ENCODE measurements at regions not wholly inside any gene's neighbourhood (a gene's known extent, or its start where the extent isn't known, plus 50 kb on each side); places are given as distances from the start of the nearest gene placed in this dataset.

DNA sequence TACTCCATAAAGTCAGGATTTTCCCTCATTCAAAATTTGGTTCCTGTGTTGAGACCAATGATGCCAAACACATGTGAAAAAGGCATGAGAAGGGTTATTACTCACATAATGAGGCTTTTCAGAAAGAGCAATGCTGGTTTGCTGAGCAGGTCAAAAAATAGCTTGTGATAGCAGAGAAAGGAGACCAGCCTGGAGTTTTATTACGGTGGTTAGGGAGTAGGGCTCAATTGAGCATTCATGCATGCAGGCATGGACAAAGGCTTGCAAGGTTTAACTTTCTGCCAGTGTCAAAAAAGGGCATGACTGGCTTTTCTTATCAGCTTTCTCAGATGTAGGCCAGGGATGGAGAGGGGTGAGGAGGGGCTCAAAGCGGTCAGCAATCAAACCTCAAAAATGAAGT, 628.3 kb downstream of the DNAH5 start (continued):
- TF ChIP-seq, protein P1, sequence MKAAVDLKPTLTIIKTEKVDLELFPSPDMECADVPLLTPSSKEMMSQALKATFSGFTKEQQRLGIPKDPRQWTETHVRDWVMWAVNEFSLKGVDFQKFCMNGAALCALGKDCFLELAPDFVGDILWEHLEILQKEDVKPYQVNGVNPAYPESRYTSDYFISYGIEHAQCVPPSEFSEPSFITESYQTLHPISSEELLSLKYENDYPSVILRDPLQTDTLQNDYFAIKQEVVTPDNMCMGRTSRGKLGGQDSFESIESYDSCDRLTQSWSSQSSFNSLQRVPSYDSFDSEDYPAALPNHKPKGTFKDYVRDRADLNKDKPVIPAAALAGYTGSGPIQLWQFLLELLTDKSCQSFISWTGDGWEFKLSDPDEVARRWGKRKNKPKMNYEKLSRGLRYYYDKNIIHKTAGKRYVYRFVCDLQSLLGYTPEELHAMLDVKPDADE (IDR thresholded peaks at IDR 0.05): no peak
- TF ChIP-seq EZH2 (IDR thresholded peaks at IDR 0.05; ENCODE audit: low read depth, unreplicated experiment): no peak
- TF ChIP-seq STAT1 (IDR thresholded peaks at IDR 0.05; ENCODE audit: unreplicated experiment): no peak
- TF ChIP-seq ZNF331 (CRISPR knock-in tag; IDR thresholded peaks at IDR 0.05; ENCODE audit: low read depth): no peak
- no peak for TF ChIP-seq EZH2phosphoT487 (IDR thresholded peaks at IDR 0.05; ENCODE audit: unreplicated experiment)
- no peak for TF ChIP-seq CREB1 (CRISPR knock-in tag; IDR thresholded peaks at IDR 0.05; ENCODE audit: low read depth)
- no peak for TF ChIP-seq JUNB (IDR thresholded peaks at IDR 0.05; ENCODE audit: unreplicated experiment)
- no peak for TF ChIP-seq NANOG (IDR thresholded peaks at IDR 0.05; ENCODE audit: borderline replicate concordance)
- no peak for TF ChIP-seq ZNF114 (CRISPR knock-in tag; IDR thresholded peaks at IDR 0.05)

DNA sequence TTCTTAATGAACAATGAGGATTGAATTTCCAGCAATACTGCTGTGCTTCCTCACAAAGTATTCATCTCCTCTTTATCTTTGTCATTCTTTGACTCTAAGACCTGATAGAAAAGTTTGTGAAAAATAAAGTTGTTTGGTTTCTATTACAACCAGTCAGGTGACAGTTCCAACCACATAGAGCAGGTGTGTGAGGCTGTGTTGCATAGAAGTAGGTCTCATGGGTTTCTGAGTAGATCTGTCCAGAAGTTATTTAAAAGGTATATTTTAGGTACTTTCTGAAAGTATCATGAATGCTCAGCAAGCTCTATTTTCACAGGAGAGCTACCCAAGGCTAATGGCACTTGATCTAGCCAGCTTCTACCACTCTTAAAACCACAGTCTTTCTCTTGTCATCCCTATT, 637.0 kb downstream of the DNAH5 start:
- H3K79me2 ChIP-seq (replicated peaks; ENCODE audit: insufficient read depth): no peaks in the 10 kb centered on the region
- Mint-ChIP-seq H3K27me3 (ENCODE audit: insufficient read depth, low read depth, poor library complexity) (no peaks in the 10 kb centered on the region), H3K9me3 (no peaks in the 10 kb centered on the region), H3K4me3 (no peak overlapping the region), H3K4me1 (no peaks in the 10 kb centered on the region), H3K27ac (no peak overlapping the region), H3K36me3 (ENCODE audit: low read depth) (no peaks in the 10 kb centered on the region)
- no peaks in the 10 kb centered on the region for H3K4me1 ChIP-seq (ENCODE audit: insufficient read depth)
- no peak overlapping the region for H3K4me2 ChIP-seq
- H3K36me3 ChIP-seq (ENCODE audit: insufficient read depth): no peaks in the 10 kb centered on the region
- no peak for ATAC-seq
- no peak overlapping the region for H3K4me3 ChIP-seq
- no peaks in the 10 kb centered on the region for H3F3A ChIP-seq (replicated peaks; ENCODE audit: low read depth)
- H3K27me3 ChIP-seq (ENCODE audit: insufficient read depth): no peaks in the 10 kb centered on the region
- DNase-seq (ENCODE audit: low spot score): no peak
- H2AFZ ChIP-seq: no peak overlapping the region
- H3K9me2 ChIP-seq (ENCODE audit: insufficient read depth): peaks cover 7% of the 10 kb centered on the region
- no peaks in the 10 kb centered on the region for H4K20me1 ChIP-seq (replicated peaks; ENCODE audit: insufficient read depth)
- no peak overlapping the region for H3K27ac ChIP-seq (ENCODE audit: low read depth)
- TF ChIP-seq ZNF114 (CRISPR knock-in tag; IDR thresholded peaks at IDR 0.05) (no peak), NANOG (IDR thresholded peaks at IDR 0.05; ENCODE audit: borderline replicate concordance) (no peak), EZH2 (IDR thresholded peaks at IDR 0.05; ENCODE audit: low read depth, unreplicated experiment) (no peak), POLR2AphosphoS5 (IDR thresholded peaks at IDR 0.05; ENCODE audit: low read depth) (no peak), ZNF331 (CRISPR knock-in tag; IDR thresholded peaks at IDR 0.05; ENCODE audit: low read depth) (no peak), EZH2phosphoT487 (IDR thresholded peaks at IDR 0.05; ENCODE audit: unreplicated experiment) (no peak), JUNB (IDR thresholded peaks at IDR 0.05; ENCODE audit: unreplicated experiment) (no peak), STAT1 (IDR thresholded peaks at IDR 0.05; ENCODE audit: unreplicated experiment) (no peak)
- TF ChIP-seq, protein P2, sequence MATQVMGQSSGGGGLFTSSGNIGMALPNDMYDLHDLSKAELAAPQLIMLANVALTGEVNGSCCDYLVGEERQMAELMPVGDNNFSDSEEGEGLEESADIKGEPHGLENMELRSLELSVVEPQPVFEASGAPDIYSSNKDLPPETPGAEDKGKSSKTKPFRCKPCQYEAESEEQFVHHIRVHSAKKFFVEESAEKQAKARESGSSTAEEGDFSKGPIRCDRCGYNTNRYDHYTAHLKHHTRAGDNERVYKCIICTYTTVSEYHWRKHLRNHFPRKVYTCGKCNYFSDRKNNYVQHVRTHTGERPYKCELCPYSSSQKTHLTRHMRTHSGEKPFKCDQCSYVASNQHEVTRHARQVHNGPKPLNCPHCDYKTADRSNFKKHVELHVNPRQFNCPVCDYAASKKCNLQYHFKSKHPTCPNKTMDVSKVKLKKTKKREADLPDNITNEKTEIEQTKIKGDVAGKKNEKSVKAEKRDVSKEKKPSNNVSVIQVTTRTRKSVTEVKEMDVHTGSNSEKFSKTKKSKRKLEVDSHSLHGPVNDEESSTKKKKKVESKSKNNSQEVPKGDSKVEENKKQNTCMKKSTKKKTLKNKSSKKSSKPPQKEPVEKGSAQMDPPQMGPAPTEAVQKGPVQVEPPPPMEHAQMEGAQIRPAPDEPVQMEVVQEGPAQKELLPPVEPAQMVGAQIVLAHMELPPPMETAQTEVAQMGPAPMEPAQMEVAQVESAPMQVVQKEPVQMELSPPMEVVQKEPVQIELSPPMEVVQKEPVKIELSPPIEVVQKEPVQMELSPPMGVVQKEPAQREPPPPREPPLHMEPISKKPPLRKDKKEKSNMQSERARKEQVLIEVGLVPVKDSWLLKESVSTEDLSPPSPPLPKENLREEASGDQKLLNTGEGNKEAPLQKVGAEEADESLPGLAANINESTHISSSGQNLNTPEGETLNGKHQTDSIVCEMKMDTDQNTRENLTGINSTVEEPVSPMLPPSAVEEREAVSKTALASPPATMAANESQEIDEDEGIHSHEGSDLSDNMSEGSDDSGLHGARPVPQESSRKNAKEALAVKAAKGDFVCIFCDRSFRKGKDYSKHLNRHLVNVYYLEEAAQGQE (IDR thresholded peaks at IDR 0.05; ENCODE audit: unreplicated experiment): no peak
- TF ChIP-seq, protein P3, sequence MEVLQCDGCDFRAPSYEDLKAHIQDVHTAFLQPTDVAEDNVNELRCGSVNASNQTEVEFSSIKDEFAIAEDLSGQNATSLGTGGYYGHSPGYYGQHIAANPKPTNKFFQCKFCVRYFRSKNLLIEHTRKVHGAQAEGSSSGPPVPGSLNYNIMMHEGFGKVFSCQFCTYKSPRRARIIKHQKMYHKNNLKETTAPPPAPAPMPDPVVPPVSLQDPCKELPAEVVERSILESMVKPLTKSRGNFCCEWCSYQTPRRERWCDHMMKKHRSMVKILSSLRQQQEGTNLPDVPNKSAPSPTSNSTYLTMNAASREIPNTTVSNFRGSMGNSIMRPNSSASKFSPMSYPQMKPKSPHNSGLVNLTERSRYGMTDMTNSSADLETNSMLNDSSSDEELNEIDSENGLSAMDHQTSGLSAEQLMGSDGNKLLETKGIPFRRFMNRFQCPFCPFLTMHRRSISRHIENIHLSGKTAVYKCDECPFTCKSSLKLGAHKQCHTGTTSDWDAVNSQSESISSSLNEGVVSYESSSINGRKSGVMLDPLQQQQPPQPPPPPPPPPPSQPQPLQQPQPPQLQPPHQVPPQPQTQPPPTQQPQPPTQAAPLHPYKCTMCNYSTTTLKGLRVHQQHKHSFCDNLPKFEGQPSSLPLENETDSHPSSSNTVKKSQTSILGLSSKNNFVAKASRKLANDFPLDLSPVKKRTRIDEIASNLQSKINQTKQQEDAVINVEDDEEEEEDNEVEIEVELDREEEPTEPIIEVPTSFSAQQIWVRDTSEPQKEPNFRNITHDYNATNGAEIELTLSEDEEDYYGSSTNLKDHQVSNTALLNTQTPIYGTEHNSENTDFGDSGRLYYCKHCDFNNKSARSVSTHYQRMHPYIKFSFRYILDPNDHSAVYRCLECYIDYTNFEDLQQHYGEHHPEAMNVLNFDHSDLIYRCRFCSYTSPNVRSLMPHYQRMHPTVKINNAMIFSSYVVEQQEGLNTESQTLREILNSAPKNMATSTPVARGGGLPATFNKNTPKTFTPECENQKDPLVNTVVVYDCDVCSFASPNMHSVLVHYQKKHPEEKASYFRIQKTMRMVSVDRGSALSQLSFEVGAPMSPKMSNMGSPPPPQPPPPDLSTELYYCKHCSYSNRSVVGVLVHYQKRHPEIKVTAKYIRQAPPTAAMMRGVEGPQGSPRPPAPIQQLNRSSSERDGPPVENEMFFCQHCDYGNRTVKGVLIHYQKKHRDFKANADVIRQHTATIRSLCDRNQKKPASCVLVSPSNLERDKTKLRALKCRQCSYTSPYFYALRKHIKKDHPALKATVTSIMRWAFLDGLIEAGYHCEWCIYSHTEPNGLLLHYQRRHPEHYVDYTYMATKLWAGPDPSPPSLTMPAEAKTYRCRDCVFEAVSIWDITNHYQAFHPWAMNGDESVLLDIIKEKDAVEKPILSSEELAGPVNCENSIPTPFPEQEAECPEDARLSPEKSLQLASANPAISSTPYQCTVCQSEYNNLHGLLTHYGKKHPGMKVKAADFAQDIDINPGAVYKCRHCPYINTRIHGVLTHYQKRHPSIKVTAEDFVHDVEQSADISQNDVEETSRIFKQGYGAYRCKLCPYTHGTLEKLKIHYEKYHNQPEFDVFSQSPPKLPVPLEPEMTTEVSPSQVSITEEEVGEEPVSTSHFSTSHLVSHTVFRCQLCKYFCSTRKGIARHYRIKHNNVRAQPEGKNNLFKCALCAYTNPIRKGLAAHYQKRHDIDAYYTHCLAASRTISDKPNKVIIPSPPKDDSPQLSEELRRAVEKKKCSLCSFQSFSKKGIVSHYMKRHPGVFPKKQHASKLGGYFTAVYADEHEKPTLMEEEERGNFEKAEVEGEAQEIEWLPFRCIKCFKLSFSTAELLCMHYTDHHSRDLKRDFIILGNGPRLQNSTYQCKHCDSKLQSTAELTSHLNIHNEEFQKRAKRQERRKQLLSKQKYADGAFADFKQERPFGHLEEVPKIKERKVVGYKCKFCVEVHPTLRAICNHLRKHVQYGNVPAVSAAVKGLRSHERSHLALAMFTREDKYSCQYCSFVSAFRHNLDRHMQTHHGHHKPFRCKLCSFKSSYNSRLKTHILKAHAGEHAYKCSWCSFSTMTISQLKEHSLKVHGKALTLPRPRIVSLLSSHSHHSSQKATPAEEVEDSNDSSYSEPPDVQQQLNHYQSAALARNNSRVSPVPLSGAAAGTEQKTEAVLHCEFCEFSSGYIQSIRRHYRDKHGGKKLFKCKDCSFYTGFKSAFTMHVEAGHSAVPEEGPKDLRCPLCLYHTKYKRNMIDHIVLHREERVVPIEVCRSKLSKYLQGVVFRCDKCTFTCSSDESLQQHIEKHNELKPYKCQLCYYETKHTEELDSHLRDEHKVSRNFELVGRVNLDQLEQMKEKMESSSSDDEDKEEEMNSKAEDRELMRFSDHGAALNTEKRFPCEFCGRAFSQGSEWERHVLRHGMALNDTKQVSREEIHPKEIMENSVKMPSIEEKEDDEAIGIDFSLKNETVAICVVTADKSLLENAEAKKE (CRISPR knock-in tag; IDR thresholded peaks at IDR 0.05): no peak

All from GM23338 (cell line).